SK-N-SH treated with all-trans-retinoic acid at 6 μM for 48 hours (cell line): ENCODE measurements at regions not wholly inside any gene's neighbourhood (a gene's known extent, or its start where the extent isn't known, plus 50 kb on each side); places are given as distances from the start of the nearest gene placed in this dataset.

Experiments used
- ATAC-seq: fragments of 200-7000 bp; cut with Tn5 transposase; 3 replicates; pipeline ENCODE4 v1.9.1; 2020; ENCODE audit warnings: mild to moderate bottlenecking, moderate library complexity
- ARNTL ChIP-seq: fragments of 450-650 bp; formaldehyde crosslinking; IDR thresholded peaks from 2 replicates; pipeline ENCODE4 v1.5.0; 2020; ENCODE audit warnings: low read depth, mild to moderate bottlenecking, moderate library complexity, borderline replicate concordance
- BACH2 ChIP-seq: fragments of 250-450 bp; sonication (Bioruptor Pico); IDR thresholded peaks from 2 replicates; pipeline ENCODE4 v1.9.0; 2021; ENCODE audit warnings: mild to moderate bottlenecking, borderline replicate concordance
- CSDC2 ChIP-seq: fragments of 250-450 bp; sonication (Bioruptor Pico); IDR thresholded peaks from 2 replicates; pipeline ENCODE4 v1.5.0; 2020; ENCODE audit warnings: mild to moderate bottlenecking, moderate library complexity
- ESRRG ChIP-seq: fragments of 250-450 bp; sonication (Bioruptor Pico); IDR thresholded peaks from 2 replicates; pipeline ENCODE4 v1.6.1; 2021; ENCODE audit warnings: mild to moderate bottlenecking
- GLIS3 ChIP-seq: fragments of 250-450 bp; sonication (Bioruptor Pico); IDR thresholded peaks from 2 replicates; pipeline ENCODE4 v1.5.0; 2020; ENCODE audit warnings: mild to moderate bottlenecking, moderate library complexity
- ISL1 ChIP-seq: fragments of 250-450 bp; sonication (Bioruptor Pico); IDR thresholded peaks from 2 replicates; pipeline ENCODE4 v2.1.2; 2022; ENCODE audit warnings: mild to moderate bottlenecking, moderate library complexity
- OSR1 ChIP-seq: fragments of 250-450 bp; sonication (Bioruptor Pico); IDR thresholded peaks from 2 replicates; pipeline ENCODE4 v1.8.0; 2022; ENCODE audit warnings: moderate library complexity, mild to moderate bottlenecking, inconsistent platforms
- PPARA ChIP-seq: fragments of 250-450 bp; sonication (Bioruptor Pico); IDR thresholded peaks from 2 replicates; pipeline ENCODE4 v1.5.0; 2020; ENCODE audit warnings: mild to moderate bottlenecking, borderline replicate concordance
- RARB ChIP-seq: fragments of 250-450 bp; sonication (Bioruptor Pico); IDR thresholded peaks from 2 replicates; pipeline ENCODE4 v1.8.0; 2021; ENCODE audit warnings: mild to moderate bottlenecking, moderate library complexity
- SNAI2 ChIP-seq: fragments of 250-450 bp; sonication (Bioruptor Pico); IDR thresholded peaks from 2 replicates; pipeline ENCODE4 v1.5.0; 2020; ENCODE audit warnings: mild to moderate bottlenecking, moderate library complexity
- TCF4 ChIP-seq: fragments of 250-450 bp; sonication (Bioruptor Pico); IDR thresholded peaks from 2 replicates; pipeline ENCODE4 v1.8.0; 2021; ENCODE audit warnings: mild to moderate bottlenecking, moderate library complexity, borderline replicate concordance
- TOX ChIP-seq: fragments of 250-450 bp; sonication (Bioruptor Pico); IDR thresholded peaks from 2 replicates; pipeline ENCODE4 v1.8.0; 2021; ENCODE audit warnings: mild to moderate bottlenecking, moderate library complexity, borderline replicate concordance
- ZC3H10 ChIP-seq: fragments of 250-450 bp; sonication (Bioruptor Pico); IDR thresholded peaks from 2 replicates; pipeline ENCODE4 v1.5.1; 2021; ENCODE audit warnings: mild to moderate bottlenecking, moderate library complexity
- ZFP3 ChIP-seq: fragments of 250-450 bp; sonication (Bioruptor Pico); IDR thresholded peaks from 2 replicates; pipeline ENCODE4 v1.5.0; 2020; ENCODE audit warnings: mild to moderate bottlenecking, moderate library complexity
- ZFP30 ChIP-seq: fragments of 450-650 bp; formaldehyde crosslinking; IDR thresholded peaks from 2 replicates; pipeline ENCODE4 v1.5.0; 2022; ENCODE audit warnings: mild to moderate bottlenecking, moderate library complexity
- ZNF565 ChIP-seq: fragments of 450-650 bp; formaldehyde crosslinking; conservative IDR thresholded peaks from 2 replicates; pipeline ENCODE4 v1.5.0; 2020; ENCODE audit warnings: low read depth, mild to moderate bottlenecking, moderate library complexity
- ZNF70 ChIP-seq: fragments of 450-650 bp; formaldehyde crosslinking; IDR thresholded peaks from 2 replicates; pipeline ENCODE4 v1.5.0; 2020; ENCODE audit warnings: mild to moderate bottlenecking, moderate library complexity
- ZNF8 ChIP-seq: fragments of 450-650 bp; formaldehyde crosslinking; IDR thresholded peaks from 2 replicates; pipeline ENCODE4 v1.5.0; 2020; ENCODE audit warnings: mild to moderate bottlenecking, moderate library complexity
- TF ChIP-seq, protein P1 (sequence below): fragments of 250-450 bp; sonication (Bioruptor Pico); IDR thresholded peaks from 2 replicates; pipeline ENCODE4 v1.5.1; 2020; ENCODE audit warnings: low read depth, mild to moderate bottlenecking, moderate library complexity
- TF ChIP-seq, protein P2 (sequence below): fragments of 250-450 bp; sonication (Bioruptor Pico); IDR thresholded peaks from 2 replicates; pipeline ENCODE4 v1.5.1; 2021; ENCODE audit warnings: mild to moderate bottlenecking, moderate library complexity
- TF ChIP-seq, protein P3 (sequence below): fragments of 250-450 bp; sonication (Bioruptor Pico); IDR thresholded peaks from 2 replicates; pipeline ENCODE4 v1.5.0; 2020; ENCODE audit warnings: mild to moderate bottlenecking, moderate library complexity
- TF ChIP-seq, protein P4 (sequence below): fragments of 250-450 bp; sonication (Bioruptor Pico); IDR thresholded peaks from 2 replicates; pipeline ENCODE4 v1.8.0; 2021; ENCODE audit warnings: low read depth, mild to moderate bottlenecking, moderate library complexity, borderline replicate concordance
- TF ChIP-seq, protein P5 (sequence below): fragments of 250-450 bp; sonication (Bioruptor Pico); IDR thresholded peaks from 2 replicates; pipeline ENCODE4 v1.8.0; 2020; ENCODE audit warnings: mild to moderate bottlenecking, moderate library complexity, borderline replicate concordance

DNA sequence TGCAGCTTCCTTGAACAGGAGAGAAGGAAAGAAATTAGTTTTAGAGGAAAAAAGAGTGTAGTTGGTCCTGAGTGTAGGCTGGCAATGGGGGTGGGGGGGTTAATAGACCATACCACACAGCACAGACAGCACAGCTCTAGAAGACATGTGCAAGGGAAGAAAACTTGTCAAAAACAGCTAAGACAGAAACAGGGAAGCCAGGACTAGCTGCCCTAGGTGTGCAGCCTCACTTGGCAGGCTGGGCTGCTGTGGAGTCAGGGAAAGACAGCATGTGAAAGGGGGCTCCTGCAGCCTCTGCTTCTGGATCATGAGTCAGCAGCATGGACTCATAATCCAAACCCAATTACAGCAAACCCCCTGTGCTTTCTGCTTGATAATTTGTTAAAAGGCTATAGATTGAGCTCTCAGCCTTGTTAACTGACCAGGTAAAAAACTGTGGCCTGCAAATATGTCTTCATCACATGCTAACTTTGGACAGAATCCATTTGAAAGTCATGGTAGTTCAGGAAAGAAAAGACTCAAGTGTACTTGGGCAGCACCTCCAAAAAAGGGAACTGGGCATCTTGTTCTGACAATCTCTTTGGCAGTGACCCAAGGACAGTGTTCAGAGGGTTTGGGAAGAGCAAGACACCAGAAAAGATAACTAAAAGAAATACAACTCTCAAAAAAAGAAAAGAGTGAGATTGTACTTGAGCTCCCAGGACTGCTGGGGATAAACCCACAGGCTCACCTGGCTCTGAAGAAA lies 142.2 kb upstream of the VWC2 start (continued):
- TF ChIP-seq TOX (CRISPR knock-in tag) (no peak), RARB (CRISPR knock-in tag) (no peak), ZNF70 (CRISPR knock-in tag) (no peak), BACH2 (CRISPR knock-in tag) (no peak), SNAI2 (CRISPR knock-in tag) (no peak), OSR1 (CRISPR knock-in tag) (no peak)

DNA sequence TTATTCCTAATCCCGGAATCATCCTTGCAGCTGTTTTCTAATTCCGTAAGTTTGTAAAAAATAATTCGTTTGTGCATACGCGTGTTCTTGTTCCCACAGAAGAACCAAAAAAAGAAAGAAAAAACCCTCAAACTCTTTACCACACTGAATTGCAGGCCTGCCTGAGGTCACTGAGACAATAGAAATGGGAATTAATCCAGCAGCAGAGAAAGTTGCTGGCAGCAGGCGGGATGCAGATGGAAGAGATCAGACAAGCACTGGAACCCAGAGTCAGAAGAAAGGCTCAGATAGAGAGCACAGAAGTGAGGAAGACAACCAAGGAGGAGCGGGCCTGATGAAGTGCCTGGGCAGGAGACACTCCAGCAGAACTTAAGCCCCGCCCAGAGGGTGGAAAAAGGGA lies 141.5 kb upstream of the VWC2 start:
- ATAC-seq, result no peak
- TF ChIP-seq GLIS3 (CRISPR knock-in tag) (no peak), CSDC2 (CRISPR knock-in tag) (no peak), ZNF70 (CRISPR knock-in tag) (no peak), ISL1 (no peak), PPARA (CRISPR knock-in tag) (no peak), ZNF8 (CRISPR knock-in tag) (no peak), ZNF565 (CRISPR knock-in tag) (no peak), TCF4 (no peak), BACH2 (CRISPR knock-in tag) (no peak), ZC3H10 (CRISPR knock-in tag) (no peak), ARNTL (CRISPR knock-in tag) (no peak), ESRRG (CRISPR knock-in tag) (no peak), ZFP30 (CRISPR knock-in tag) (no peak), ZFP3 (CRISPR knock-in tag) (no peak)
- TF ChIP-seq, protein P1, sequence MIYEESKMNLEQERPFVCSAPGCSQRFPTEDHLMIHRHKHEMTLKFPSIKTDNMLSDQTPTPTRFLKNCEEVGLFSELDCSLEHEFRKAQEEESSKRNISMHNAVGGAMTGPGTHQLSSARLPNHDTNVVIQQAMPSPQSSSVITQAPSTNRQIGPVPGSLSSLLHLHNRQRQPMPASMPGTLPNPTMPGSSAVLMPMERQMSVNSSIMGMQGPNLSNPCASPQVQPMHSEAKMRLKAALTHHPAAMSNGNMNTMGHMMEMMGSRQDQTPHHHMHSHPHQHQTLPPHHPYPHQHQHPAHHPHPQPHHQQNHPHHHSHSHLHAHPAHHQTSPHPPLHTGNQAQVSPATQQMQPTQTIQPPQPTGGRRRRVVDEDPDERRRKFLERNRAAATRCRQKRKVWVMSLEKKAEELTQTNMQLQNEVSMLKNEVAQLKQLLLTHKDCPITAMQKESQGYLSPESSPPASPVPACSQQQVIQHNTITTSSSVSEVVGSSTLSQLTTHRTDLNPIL, result no peak
- TF ChIP-seq, protein P2, sequence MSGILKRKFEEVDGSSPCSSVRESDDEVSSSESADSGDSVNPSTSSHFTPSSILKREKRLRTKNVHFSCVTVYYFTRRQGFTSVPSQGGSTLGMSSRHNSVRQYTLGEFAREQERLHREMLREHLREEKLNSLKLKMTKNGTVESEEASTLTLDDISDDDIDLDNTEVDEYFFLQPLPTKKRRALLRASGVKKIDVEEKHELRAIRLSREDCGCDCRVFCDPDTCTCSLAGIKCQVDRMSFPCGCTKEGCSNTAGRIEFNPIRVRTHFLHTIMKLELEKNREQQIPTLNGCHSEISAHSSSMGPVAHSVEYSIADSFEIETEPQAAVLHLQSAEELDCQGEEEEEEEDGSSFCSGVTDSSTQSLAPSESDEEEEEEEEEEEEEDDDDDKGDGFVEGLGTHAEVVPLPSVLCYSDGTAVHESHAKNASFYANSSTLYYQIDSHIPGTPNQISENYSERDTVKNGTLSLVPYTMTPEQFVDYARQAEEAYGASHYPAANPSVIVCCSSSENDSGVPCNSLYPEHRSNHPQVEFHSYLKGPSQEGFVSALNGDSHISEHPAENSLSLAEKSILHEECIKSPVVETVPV (CRISPR knock-in tag), result no peak
- TF ChIP-seq, protein P3, sequence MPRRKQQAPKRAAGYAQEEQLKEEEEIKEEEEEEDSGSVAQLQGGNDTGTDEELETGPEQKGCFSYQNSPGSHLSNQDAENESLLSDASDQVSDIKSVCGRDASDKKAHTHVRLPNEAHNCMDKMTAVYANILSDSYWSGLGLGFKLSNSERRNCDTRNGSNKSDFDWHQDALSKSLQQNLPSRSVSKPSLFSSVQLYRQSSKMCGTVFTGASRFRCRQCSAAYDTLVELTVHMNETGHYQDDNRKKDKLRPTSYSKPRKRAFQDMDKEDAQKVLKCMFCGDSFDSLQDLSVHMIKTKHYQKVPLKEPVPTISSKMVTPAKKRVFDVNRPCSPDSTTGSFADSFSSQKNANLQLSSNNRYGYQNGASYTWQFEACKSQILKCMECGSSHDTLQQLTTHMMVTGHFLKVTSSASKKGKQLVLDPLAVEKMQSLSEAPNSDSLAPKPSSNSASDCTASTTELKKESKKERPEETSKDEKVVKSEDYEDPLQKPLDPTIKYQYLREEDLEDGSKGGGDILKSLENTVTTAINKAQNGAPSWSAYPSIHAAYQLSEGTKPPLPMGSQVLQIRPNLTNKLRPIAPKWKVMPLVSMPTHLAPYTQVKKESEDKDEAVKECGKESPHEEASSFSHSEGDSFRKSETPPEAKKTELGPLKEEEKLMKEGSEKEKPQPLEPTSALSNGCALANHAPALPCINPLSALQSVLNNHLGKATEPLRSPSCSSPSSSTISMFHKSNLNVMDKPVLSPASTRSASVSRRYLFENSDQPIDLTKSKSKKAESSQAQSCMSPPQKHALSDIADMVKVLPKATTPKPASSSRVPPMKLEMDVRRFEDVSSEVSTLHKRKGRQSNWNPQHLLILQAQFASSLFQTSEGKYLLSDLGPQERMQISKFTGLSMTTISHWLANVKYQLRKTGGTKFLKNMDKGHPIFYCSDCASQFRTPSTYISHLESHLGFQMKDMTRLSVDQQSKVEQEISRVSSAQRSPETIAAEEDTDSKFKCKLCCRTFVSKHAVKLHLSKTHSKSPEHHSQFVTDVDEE (CRISPR knock-in tag), result no peak

DNA sequence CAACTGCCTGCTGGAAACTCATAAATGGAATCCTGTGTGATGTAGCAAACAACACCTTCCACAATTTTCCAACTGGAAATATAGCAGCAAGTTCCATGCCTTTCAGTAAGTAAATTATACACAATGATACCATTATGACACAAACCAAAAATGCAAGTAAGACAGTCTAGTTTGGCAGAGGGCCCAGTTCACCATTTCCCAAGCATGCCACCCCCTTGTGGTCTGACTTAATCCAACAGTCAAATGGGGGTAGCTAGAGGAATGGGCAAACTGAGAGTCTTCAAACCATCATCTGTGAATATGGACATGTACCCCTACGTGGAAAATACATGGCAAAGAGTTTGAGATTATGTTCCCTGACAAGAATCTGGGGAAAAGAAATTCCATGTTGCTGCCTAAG lies 137.6 kb upstream of the VWC2 start:
- ATAC-seq, result no peak
- TF ChIP-seq SNAI2 (CRISPR knock-in tag) (no peak), ZC3H10 (CRISPR knock-in tag) (no peak), ZNF565 (CRISPR knock-in tag) (no peak), ZFP3 (CRISPR knock-in tag) (no peak), BACH2 (CRISPR knock-in tag) (no peak), ISL1 (no peak), TCF4 (no peak), ESRRG (CRISPR knock-in tag) (no peak), ZNF8 (CRISPR knock-in tag) (no peak), RARB (CRISPR knock-in tag) (no peak), OSR1 (CRISPR knock-in tag) (no peak), ARNTL (CRISPR knock-in tag) (no peak), PPARA (CRISPR knock-in tag) (no peak)
- TF ChIP-seq, protein P4, sequence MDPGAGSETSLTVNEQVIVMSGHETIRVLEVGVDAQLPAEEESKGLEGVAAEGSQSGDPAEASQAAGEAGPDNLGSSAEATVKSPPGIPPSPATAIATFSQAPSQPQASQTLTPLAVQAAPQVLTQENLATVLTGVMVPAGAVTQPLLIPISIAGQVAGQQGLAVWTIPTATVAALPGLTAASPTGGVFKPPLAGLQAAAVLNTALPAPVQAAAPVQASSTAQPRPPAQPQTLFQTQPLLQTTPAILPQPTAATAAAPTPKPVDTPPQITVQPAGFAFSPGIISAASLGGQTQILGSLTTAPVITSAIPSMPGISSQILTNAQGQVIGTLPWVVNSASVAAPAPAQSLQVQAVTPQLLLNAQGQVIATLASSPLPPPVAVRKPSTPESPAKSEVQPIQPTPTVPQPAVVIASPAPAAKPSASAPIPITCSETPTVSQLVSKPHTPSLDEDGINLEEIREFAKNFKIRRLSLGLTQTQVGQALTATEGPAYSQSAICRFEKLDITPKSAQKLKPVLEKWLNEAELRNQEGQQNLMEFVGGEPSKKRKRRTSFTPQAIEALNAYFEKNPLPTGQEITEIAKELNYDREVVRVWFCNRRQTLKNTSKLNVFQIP, result no peak
- TF ChIP-seq, protein P5, sequence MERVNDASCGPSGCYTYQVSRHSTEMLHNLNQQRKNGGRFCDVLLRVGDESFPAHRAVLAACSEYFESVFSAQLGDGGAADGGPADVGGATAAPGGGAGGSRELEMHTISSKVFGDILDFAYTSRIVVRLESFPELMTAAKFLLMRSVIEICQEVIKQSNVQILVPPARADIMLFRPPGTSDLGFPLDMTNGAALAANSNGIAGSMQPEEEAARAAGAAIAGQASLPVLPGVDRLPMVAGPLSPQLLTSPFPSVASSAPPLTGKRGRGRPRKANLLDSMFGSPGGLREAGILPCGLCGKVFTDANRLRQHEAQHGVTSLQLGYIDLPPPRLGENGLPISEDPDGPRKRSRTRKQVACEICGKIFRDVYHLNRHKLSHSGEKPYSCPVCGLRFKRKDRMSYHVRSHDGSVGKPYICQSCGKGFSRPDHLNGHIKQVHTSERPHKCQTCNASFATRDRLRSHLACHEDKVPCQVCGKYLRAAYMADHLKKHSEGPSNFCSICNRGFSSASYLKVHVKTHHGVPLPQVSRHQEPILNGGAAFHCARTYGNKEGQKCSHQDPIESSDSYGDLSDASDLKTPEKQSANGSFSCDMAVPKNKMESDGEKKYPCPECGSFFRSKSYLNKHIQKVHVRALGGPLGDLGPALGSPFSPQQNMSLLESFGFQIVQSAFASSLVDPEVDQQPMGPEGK (CRISPR knock-in tag), result no peak
- TF ChIP-seq, protein P3 (CRISPR knock-in tag), result no peak
- TF ChIP-seq, protein P2 (CRISPR knock-in tag), result no peak
